NCI-H2107 treated with DMSO at 0.1 percent for 48 hours (cell line): ENCODE measurements at regions not wholly inside any gene's neighbourhood (a gene's known extent, or its start where the extent isn't known, plus 50 kb on each side); places are given as distances from the start of the nearest gene placed in this dataset.
"Not testable (repeated sequence)": the region's sequence is repeated elsewhere in the genome, so short reads cannot be mapped to it uniquely, and the experiment has no call there.

ENCODE experiments used
- DNase-seq: peaks from one replicate; lab custom pipeline; 2025; ENCODE audit not compliant: unreplicated experiment; lab: John Stamatoyannopoulos, UW

- no peak for DNase-seq
These were observed 86.3 kb upstream of the CNIH3 start for GRCh38 chr1:224529844-224530243.

GRCh38 chr1:224533517-224533916 lies 82.6 kb upstream of the CNIH3 start:
- DNase-seq = peak; percentile 62

GRCh38 chr1:224534731-224535130 lies 81.4 kb upstream of the CNIH3 start:
- peak; percentile 93 for DNase-seq

- DNase-seq = peak; percentile 73
These were observed 80.5 kb upstream of the CNIH3 start for GRCh38 chr1:224535641-224536040.

GRCh38 chr1:224539971-224540370 lies 76.1 kb upstream of the CNIH3 start:
- DNase-seq = no peak

- no peak for DNase-seq
These were observed 75.6 kb upstream of the CNIH3 start for GRCh38 chr1:224540535-224540934.

- no peak for DNase-seq
These were observed 74.9 kb upstream of the CNIH3 start for GRCh38 chr1:224541072-224541790.

GRCh38 chr1:224541901-224542630 lies 74.1 kb upstream of the CNIH3 start:
- DNase-seq = no peak

- DNase-seq = no peak
These were observed 73.2 kb upstream of the CNIH3 start for GRCh38 chr1:224542783-224543440.

GRCh38 chr1:224543453-224543852 lies 72.7 kb upstream of the CNIH3 start:
- DNase-seq = no peak

GRCh38 chr1:224544346-224545110 lies 71.6 kb upstream of the CNIH3 start:
- DNase-seq = no peak

GRCh38 chr1:224545571-224545970 lies 70.5 kb upstream of the CNIH3 start:
- DNase-seq = no peak

- no peak for DNase-seq
These were observed 67.4 kb upstream of the CNIH3 start for GRCh38 chr1:224548676-224549075.

- DNase-seq = not testable (repeated sequence)
These were observed 64.9 kb upstream of the CNIH3 start for GRCh38 chr1:224551189-224551588.

GRCh38 chr1:224554056-224554455 lies 62.1 kb upstream of the CNIH3 start:
- DNase-seq = no peak

- DNase-seq = no peak
These were observed 61.4 kb upstream of the CNIH3 start for GRCh38 chr1:224554620-224555259.

- no peak for DNase-seq
These were observed 57.2 kb upstream of the CNIH3 start for GRCh38 chr1:224558904-224559303.

GRCh38 chr1:224559981-224560728 lies 56.0 kb upstream of the CNIH3 start:
- no peak for DNase-seq

- DNase-seq = not testable (repeated sequence)
These were observed 53.2 kb upstream of the CNIH3 start for GRCh38 chr1:224562881-224563280.

GRCh38 chr1:224563666-224564065 lies 52.5 kb upstream of the CNIH3 start:
- DNase-seq = no peak
